NK-92 treated with Interleukin-12 subunit alpha and Interleukin-12 subunit beta, amount 100 ng/mL, for 24 hours (cell line): ENCODE measurements at regions not wholly inside any gene's neighbourhood (a gene's known extent, or its start where the extent isn't known, plus 50 kb on each side); places are given as distances from the start of the nearest gene placed in this dataset.
"Not testable (repeated sequence)": the region's sequence is repeated elsewhere in the genome, so short reads cannot be mapped to it uniquely, and the experiment has no call there.

Source experiments
- DNase-seq: peaks from one replicate; lab custom pipeline; 2025; lab: John Stamatoyannopoulos, UW

DNA sequence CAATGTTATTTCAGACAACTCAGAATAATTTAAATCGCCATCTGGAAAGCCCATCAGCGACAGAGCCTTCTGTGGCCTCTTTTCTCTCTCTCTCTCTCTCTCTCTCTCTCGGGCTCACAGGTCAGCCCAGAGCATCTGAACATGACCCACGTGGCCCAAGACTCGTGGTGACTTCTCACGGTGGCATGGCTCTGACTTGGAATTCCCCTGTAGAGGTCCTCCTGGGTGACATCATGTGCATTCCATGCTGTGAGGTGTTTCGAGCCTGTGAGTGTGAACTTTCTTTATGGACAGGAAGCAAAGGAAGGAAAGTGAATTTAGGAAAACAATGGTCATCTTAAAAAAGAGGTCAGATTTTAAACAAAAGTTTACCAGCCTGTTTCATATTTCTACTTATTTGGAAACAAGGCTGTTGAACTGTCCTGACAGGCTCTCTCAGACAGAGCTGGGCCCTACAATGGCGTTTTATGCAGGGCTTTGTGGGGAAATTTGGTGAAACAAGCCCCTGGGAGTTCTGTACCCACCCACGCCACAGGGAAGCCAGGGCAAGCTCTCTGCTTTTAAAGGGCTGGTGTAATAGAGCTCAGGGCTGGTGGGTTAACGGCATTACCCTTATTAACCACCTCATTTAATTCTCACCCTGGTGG, 359.7 kb upstream of the ZNF32 start:
- DNase-seq: no peak

- no peak for DNase-seq
These were observed 358.1 kb upstream of the ZNF32 start for GRCh38 chr10:44006771-44007170.

- no peak for DNase-seq
These were observed 357.1 kb upstream of the ZNF32 start for GRCh38 chr10:44005788-44006099.

- no peak for DNase-seq
These were observed 356.5 kb upstream of the ZNF32 start for GRCh38 chr10:44004913-44005787.

DNA sequence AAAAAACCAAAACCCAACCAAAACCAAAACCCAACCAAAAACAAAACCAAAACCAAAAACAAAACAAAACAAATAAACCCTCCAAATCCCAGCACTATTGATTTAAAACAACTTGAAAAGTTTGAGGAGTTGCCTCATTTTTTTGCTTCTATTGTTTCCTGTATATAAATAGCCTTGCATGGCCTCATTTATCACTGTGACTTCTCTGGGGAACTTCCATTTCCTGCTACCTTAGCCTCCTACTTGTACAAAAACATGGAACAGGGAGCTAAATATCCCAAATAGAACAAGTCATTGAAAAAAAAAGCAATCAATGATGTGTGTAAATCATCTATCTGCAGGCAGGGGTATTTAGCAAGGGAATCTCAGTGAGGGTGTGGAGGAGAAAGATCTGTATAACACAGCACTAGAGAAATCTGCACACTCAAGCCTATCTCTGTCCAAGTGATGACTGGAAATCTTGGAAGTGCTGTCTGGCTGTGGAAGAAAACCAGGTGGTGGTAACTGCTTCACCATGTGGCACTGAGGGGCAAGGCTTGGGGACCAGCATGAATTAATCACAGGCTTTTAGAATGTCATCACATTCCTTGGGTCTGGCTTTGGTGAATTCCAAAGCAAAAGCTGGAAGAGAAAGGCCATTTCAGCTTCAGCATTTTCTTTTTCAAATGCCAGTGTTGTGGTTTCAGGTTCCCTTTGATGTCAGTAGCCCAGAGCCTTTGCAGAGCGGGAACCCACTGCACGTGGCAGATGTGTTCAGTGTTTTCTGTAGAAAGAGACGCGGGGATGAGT, 349.5 kb upstream of the ZNF32 start:
- no peak for DNase-seq

DNA sequence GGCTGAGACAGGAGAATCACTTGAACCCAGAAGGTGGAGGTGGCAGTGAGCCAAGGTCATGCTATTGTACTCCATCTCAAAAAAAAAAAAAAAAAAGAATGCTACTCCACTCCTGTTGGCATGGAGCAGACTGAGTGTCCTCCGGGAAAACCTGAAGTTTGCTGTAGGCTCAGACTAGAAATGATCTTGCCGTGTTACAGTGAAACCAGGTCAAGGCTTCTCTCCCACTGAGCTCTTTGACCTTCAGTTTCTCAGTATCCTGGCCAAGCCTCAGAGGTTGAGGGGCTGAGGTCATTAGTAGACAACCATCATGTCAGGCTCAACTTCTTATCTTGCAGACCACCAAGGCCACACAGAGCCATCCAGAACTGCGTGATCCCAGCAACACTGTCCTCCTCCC, 348.6 kb upstream of the ZNF32 start:
- DNase-seq: no peak

- no peak for DNase-seq
These were observed 345.9 kb upstream of the ZNF32 start for GRCh38 chr10:43994539-43994938.

DNA sequence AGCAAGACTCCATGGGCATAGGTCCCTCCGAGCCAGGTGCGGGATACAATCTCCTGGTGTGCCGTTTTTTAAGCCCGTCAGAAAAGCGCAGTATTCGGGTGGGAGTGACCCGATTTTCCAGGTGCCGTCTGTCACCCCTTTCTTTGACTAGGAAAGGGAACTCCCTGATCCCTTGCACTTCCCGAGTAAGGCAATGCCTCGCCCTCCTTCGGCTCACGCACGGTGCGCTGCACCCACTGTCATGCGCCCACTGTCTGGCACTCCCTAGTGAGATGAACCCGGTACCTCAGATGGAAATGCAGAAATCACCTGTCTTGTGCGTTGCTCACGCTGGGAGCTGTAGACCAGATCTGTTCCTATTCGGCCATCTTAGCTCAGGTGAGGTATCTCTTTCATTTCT, 344.1 kb upstream of the ZNF32 start:
- DNase-seq: not testable (repeated sequence)

GRCh38 chr10:43986374-43986773, 337.7 kb upstream of the ZNF32 start:
- no peak for DNase-seq

- no peak for DNase-seq
These were observed 337.3 kb upstream of the ZNF32 start for GRCh38 chr10:43985941-43986340.

DNA sequence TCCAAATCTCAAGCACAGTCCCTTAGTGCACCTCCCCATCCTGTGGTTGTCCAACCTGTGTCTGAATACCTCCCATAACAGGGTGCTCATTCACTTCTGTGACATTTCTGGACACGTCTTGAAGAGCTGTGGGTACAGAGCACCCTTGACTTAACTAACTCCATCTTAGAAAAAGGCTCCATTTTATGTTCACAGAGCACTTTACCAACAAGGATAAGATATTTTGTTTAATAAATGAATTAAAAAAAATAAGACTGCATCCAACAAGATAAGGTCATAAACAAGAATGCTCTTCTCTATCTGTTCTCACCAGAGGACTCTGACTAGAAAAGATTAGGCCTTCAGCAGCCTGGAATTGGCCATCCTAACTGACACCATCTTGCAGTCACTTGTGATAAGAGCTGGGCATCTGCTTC, 335.2 kb upstream of the ZNF32 start:
- no peak for DNase-seq

DNA sequence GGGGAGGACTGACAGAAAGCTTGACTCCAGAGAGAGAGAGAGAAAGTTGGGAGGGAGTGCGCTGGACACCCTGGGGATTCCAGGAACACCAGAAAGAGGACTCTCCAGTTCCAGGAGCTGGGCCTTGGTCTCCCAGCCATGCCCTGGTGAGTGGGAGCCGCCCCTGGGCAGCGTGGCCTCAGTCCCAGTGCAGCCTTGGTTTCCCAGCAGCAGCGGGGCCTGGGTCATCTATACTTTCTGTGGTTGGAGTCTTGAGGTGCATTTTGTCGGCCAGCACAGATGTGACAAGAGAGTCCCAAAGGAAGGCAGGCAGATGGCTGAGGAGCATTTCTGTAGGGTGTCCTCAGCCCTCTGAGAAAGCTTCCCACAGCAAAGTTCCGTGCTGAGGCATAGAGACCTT, 334.7 kb upstream of the ZNF32 start:
- DNase-seq: no peak

DNA sequence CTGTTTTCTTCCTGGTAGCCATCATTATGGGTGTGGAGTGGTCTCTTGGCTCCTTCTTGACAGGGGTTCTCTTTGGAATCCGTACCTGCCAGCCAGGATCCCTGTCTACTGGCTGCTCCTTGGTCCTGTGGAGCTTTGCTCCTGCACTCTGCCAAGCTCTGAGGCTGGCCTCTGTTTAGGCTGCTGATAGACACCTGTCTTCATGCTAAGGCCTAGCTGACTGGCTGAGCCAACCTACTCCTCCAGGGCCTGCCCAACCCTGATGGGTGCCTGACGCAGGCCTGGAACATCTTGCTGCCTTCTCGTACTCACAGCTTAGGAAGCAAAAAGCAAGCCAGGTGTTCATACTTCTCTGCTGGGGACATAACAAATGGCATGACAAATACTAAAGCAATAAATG, 333.6 kb upstream of the ZNF32 start:
- no peak for DNase-seq

- DNase-seq: no peak
These were observed 333.0 kb upstream of the ZNF32 start for GRCh38 chr10:43981696-43982095.

DNA sequence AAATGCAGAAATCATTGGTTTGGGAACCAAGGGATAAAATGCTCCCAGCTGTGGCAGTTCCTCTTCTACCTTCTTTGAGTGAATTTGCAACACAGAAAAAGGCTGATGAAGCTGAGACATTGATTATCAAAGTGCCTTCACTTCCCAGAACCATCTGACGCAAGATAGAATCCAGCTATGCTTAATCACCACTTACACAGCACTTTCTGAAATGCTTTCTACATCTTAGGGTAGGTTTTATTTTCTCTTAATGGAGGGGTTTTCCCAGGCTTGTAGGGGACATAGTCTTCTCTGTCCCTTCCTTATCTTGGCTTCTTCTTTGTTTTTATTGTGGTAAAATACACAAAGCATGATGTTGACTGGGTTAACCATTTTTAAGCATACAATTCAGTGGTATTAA, 332.6 kb upstream of the ZNF32 start:
- DNase-seq: no peak

- no peak for DNase-seq
These were observed 332.0 kb upstream of the ZNF32 start for GRCh38 chr10:43980715-43981114.

- no peak for DNase-seq
These were observed 331.6 kb upstream of the ZNF32 start for GRCh38 chr10:43980313-43980712.

GRCh38 chr10:43979551-43979950, 330.9 kb upstream of the ZNF32 start:
- DNase-seq: no peak

DNA sequence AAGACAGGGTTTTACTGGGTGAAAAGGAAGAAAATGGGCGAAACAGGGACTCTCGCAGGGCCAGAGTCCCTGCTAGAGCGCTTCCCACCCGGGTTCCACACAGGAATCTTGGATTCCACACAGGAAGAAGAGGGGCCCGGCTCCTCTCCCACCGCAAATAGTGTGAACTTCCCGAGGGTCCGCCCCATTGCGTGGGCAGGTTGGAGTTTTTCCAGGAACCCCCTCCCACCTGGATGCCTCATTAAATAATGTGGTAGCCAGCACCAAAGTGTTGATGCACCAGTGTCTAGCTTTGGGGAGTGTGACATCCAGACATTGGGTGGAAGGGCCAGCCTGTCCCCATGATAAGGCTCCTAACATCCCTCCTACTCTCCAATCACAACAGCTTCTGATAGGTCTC, 330.3 kb upstream of the ZNF32 start:
- no peak for DNase-seq

- no peak for DNase-seq
These were observed 329.4 kb upstream of the ZNF32 start for GRCh38 chr10:43978091-43978490.

- DNase-seq: no peak
These were observed 327.6 kb upstream of the ZNF32 start for GRCh38 chr10:43976292-43976691.

- no peak for DNase-seq
These were observed 325.1 kb upstream of the ZNF32 start for GRCh38 chr10:43973801-43974200.
